WERI-Rb-1 (cell line): ENCODE measurements at regions not wholly inside any gene's neighbourhood (a gene's known extent, or its start where the extent isn't known, plus 50 kb on each side); places are given as distances from the start of the nearest gene placed in this dataset.

ENCODE experiments used
- DNase-seq: peaks from one replicate; pipeline ENCODE4 v3.0.0-alpha.2; 2020
- H3K27ac ChIP-seq: fragments of 250-450 bp; sonication (Bioruptor Pico); 2 replicates; pipeline ENCODE4 v1.5.1; 2020; ENCODE audit warnings: mild to moderate bottlenecking, moderate library complexity
- H3K27me3 ChIP-seq: fragments of 250-450 bp; sonication (Bioruptor Pico); 2 replicates; pipeline ENCODE4 v1.5.1; 2021; ENCODE audit warnings: mild to moderate bottlenecking, low read depth, moderate library complexity; ENCODE audit not compliant: insufficient read depth, severe bottlenecking
- H3K36me3 ChIP-seq: fragments of 250-450 bp; sonication (Bioruptor Pico); 2 replicates; pipeline ENCODE4 v1.5.1; 2020; ENCODE audit warnings: mild to moderate bottlenecking, moderate library complexity
- H3K4me3 ChIP-seq: 2 replicates; pipeline ENCODE4 v1.5.1; 2011; ENCODE audit warnings: low read depth, mild to moderate bottlenecking, control low read depth, low read length
- H3K9me3 ChIP-seq: fragments of 250-450 bp; sonication (Bioruptor Pico); 2 replicates; pipeline ENCODE4 v1.5.1; 2021; ENCODE audit warnings: mild to moderate bottlenecking, moderate library complexity; ENCODE audit not compliant: severe bottlenecking
- TF ChIP-seq, protein P1 (sequence below): IDR thresholded peaks from 2 replicates; pipeline ENCODE4 v1.5.1; 2011; ENCODE audit warnings: low read depth, mild to moderate bottlenecking, control low read depth, inconsistent platforms, low read length

DNA sequence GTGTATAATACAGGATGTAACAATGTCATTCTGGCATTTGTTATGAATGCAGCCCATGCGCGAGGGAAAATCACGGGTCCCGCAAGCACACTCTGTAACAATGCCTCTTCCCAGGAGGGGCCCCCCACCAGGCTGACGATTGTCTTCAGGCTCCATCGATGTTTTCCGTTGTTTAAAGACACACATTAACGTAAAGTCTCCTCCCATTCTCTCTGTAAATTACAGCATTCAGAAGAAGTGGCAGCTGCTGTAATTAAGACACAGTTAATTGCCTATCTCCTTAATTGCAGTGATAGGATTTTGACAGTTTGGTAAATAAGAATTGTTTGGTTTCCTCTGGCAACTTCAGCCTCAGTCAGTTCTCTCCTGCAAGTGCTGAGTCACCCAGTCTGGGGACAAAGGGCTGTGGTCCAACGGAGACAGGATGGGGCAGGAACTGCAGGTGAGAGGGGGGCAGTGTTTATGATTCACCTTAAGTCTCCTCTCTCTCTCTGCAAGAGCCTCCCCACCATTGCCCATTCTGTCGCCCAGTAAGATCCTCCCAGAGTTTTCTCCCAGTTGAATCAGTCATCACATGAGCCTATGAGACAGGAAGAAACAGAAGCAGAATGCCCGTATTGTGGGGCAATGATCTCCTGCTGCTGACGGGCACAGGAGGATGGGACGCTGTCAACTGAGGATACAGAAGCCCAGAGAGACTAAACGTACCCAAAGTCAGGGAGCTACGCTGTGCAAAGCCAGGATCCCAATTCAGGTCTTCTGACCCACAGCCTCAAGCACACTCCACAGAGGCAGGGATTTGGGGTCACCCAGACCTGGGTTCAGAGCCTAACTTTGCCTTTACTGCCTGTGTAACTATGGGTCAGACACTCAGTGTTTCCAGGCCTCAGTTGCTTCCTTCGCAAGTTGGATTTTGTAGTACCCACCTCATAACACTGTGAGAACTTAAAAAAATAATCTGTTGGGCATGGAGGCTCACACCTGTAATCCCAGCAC is 110.0 kb downstream of the ADSS2 start:
- Histone ChIP-seq H3K4me3 (no peak overlapping the region), H3K36me3 (no peaks in the 10 kb centered on the region), H3K27ac (no peak overlapping the region), H3K27me3 (no peaks in the 10 kb centered on the region), H3K9me3 (no peaks in the 10 kb centered on the region)
- DNase-seq, result no peak
- TF ChIP-seq, protein P1, sequence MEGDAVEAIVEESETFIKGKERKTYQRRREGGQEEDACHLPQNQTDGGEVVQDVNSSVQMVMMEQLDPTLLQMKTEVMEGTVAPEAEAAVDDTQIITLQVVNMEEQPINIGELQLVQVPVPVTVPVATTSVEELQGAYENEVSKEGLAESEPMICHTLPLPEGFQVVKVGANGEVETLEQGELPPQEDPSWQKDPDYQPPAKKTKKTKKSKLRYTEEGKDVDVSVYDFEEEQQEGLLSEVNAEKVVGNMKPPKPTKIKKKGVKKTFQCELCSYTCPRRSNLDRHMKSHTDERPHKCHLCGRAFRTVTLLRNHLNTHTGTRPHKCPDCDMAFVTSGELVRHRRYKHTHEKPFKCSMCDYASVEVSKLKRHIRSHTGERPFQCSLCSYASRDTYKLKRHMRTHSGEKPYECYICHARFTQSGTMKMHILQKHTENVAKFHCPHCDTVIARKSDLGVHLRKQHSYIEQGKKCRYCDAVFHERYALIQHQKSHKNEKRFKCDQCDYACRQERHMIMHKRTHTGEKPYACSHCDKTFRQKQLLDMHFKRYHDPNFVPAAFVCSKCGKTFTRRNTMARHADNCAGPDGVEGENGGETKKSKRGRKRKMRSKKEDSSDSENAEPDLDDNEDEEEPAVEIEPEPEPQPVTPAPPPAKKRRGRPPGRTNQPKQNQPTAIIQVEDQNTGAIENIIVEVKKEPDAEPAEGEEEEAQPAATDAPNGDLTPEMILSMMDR, result no peak

DNA sequence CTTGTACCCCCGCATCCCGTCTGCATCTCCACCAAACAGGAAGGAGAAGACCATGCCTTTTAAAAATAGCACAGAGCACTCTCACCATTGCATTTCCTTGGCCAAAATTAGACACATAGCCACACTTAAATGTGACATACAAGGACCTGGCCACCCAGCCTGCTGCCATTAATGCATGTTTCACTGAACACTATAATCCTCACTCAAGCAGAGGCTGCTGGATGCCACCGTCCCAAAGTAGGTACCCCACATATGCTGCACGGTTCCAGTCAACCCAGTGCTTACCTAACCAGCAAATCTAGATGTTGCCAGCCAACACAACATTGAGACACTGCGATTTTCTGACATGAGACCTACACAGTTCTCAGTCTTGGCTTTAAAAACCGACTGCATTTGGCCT is 107.7 kb downstream of the ADSS2 start:
- no peak for DNase-seq
- Histone ChIP-seq H3K27ac (no peak overlapping the region), H3K4me3 (no peak overlapping the region), H3K9me3 (no peaks in the 10 kb centered on the region), H3K27me3 (no peaks in the 10 kb centered on the region), H3K36me3 (no peaks in the 10 kb centered on the region)
- TF ChIP-seq, protein P1, result no peak

DNA sequence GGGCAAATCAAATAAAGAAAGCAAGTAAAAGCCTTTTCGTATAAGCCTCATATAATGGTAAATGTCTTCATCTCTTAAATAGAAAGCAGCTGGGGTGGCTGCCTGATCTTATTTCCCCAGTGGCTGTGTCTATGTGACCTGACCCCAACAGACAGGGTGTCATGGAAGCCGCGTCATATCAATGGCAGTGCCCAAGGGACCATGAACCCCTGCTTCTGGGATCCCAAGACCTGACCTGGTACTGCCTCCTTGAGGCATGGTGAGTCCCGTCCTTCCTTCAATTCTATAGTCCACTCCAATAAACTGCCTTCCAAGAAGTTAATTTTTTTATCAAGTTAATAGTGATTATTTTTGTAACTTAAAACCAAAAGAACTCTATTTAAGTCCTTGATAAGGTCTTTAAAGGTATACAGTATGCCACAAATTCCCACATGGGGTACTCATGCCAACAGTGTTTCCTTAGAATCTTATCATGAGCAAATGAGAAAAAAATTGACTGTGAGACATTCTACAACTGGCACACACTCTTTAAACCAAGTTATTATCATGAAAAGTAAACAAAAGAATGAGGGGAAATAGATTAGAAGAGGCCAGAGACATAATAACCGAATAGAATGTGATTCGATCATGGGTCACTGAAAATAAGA is 104.6 kb downstream of the ADSS2 start:
- no peak for DNase-seq
- H3K27me3 ChIP-seq, result no peaks in the 10 kb centered on the region
- no peak overlapping the region for H3K27ac ChIP-seq
- no peak overlapping the region for H3K4me3 ChIP-seq
- no peaks in the 10 kb centered on the region for H3K36me3 ChIP-seq
- H3K9me3 ChIP-seq, result no peaks in the 10 kb centered on the region
- TF ChIP-seq, protein P1, result no peak

DNA sequence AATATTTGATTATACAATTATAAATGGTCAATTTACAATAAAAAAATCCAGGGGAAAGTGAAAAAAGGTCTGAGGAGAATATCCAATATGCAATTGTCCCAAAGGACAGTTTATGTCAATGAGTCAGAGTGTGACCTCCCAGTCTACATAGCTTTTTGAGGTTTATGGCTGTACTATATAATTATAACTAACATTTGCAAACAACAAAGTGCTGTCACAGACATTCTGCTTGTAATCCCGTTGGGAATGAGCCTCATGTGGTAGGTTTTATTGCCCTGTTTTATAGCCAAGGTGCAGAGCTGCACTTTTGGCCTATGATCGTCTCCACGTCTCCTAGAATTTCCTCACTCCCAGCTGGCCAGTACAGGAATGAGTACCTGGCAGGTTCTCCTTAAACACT is 103.8 kb downstream of the ADSS2 start:
- no peak overlapping the region for H3K27ac ChIP-seq
- no peak for DNase-seq
- TF ChIP-seq, protein P1, result no peak

DNA sequence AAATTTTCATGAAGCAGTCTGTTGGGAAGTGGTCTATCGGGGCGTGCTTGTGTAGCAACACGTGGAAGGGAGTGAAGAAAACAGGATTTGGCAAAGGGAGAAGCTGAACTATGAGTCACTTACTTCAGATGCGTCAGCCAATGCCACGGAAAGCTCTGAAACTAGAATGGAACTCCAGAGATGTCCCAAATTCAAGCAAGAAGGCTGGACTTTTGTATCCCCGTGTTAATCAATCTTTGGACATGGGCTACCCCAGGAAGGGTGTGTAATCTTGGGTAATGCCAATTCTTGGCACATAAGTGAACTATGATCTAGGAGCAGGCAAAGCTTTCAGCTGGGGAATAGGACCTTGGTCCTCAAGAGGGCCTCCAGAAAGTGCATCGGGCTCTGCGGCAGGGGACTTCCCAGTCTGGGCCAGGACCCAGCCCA is 102.6 kb downstream of the ADSS2 start:
- Histone ChIP-seq H3K27ac (no peak overlapping the region), H3K36me3 (no peaks in the 10 kb centered on the region), H3K27me3 (no peaks in the 10 kb centered on the region), H3K9me3 (no peaks in the 10 kb centered on the region), H3K4me3 (no peak overlapping the region)
- TF ChIP-seq, protein P1, result no peak
- no peak for DNase-seq

More for the DNA sequence above, 103.8 kb downstream of the ADSS2 start:
- Histone ChIP-seq H3K27me3 (no peaks in the 10 kb centered on the region), H3K4me3 (no peak overlapping the region), H3K9me3 (no peaks in the 10 kb centered on the region), H3K36me3 (no peaks in the 10 kb centered on the region)
